GM23338 (cell line): ENCODE measurements at regions not wholly inside any gene's neighbourhood (a gene's known extent, or its start where the extent isn't known, plus 50 kb on each side); places are given as distances from the start of the nearest gene placed in this dataset.
"Not testable (repeated sequence)": the region's sequence is repeated elsewhere in the genome, so short reads cannot be mapped to it uniquely, and the experiment has no call there.

ENCODE experiments used
- ATAC-seq: fragments of 200-7000 bp; cut with Tn5 transposase; 3 replicates; pipeline ENCODE4 v1.9.1; 2020
- DNase-seq: peaks from one replicate; pipeline ENCODE4 v3.0.0-alpha.2; 2015; ENCODE audit warnings: low spot score
- H2AFZ ChIP-seq: fragments of 200-600 bp; sonication (generic); 2 replicates; pipeline ENCODE4 v1.8.0; 2016; ENCODE audit warnings: antibody characterized with exemption, mild to moderate bottlenecking, moderate library complexity
- H3F3A ChIP-seq: fragments of 200-600 bp; sonication (generic); replicated peaks from 2 replicates; pipeline ENCODE4 v1.8.0; 2017; ENCODE audit warnings: antibody characterized with exemption, mixed run types, low read depth
- H3K27ac ChIP-seq: fragments of 200-600 bp; sonication (generic); 2 replicates; pipeline ENCODE4 v1.6.1; 2016; ENCODE audit warnings: low read depth
- H3K27me3 ChIP-seq: fragments of 200-600 bp; sonication (generic); 2 replicates; pipeline ENCODE4 v1.8.0; 2016; ENCODE audit warnings: mild to moderate bottlenecking, mixed run types, moderate library complexity; ENCODE audit not compliant: insufficient read depth
- H3K36me3 ChIP-seq: fragments of 200-600 bp; sonication (generic); 2 replicates; pipeline ENCODE4 v1.8.0; 2016; ENCODE audit warnings: mild to moderate bottlenecking; ENCODE audit not compliant: insufficient read depth
- H3K4me1 ChIP-seq: fragments of 200-600 bp; sonication (generic); 2 replicates; pipeline ENCODE4 v1.8.0; 2016; ENCODE audit warnings: mild to moderate bottlenecking, moderate library complexity; ENCODE audit not compliant: insufficient read depth
- H3K4me2 ChIP-seq: fragments of 200-600 bp; sonication (generic); 2 replicates; pipeline ENCODE4 v1.7.1; 2017; ENCODE audit warnings: mixed run types
- H3K4me3 ChIP-seq: fragments of 200-600 bp; sonication (generic); 2 replicates; pipeline ENCODE4 v1.6.1; 2016; ENCODE audit warnings: mixed run types
- H3K79me2 ChIP-seq: fragments of 200-600 bp; sonication (generic); replicated peaks from 2 replicates; pipeline ENCODE4 v1.8.0; 2017; ENCODE audit warnings: mild to moderate bottlenecking; ENCODE audit not compliant: insufficient read depth
- H3K9me2 ChIP-seq: fragments of 200-600 bp; sonication (generic); 2 replicates; pipeline ENCODE4 v1.8.0; 2017; ENCODE audit not compliant: insufficient read depth
- H4K20me1 ChIP-seq: fragments of 200-600 bp; sonication (generic); replicated peaks from 2 replicates; pipeline ENCODE4 v1.8.0; 2017; ENCODE audit warnings: mild to moderate bottlenecking; ENCODE audit not compliant: insufficient read depth
- H3K27ac Mint-ChIP-seq: 2 replicates; pipeline ENCODE4 v1.8.0; 2020; ENCODE audit warnings: inconsistent platforms, mild to moderate bottlenecking, moderate library complexity, mixed read lengths
- H3K27me3 Mint-ChIP-seq: 3 replicates; pipeline ENCODE4 v1.8.0; 2022; ENCODE audit warnings: low read depth, mild to moderate bottlenecking, moderate library complexity, mixed read lengths, inconsistent platforms; ENCODE audit not compliant: insufficient read depth, poor library complexity
- H3K36me3 Mint-ChIP-seq: 3 replicates; pipeline ENCODE4 v1.8.0; 2021; ENCODE audit warnings: low read depth, mild to moderate bottlenecking, inconsistent platforms, moderate library complexity, mixed read lengths
- H3K4me1 Mint-ChIP-seq: 3 replicates; pipeline ENCODE4 v1.8.0; 2020; ENCODE audit warnings: mild to moderate bottlenecking, inconsistent platforms, mixed read lengths
- H3K4me3 Mint-ChIP-seq: 3 replicates; pipeline ENCODE4 v1.8.0; 2021; ENCODE audit warnings: moderate library complexity, mild to moderate bottlenecking, inconsistent platforms, mixed read lengths
- H3K9me3 Mint-ChIP-seq: 3 replicates; pipeline ENCODE4 v1.8.0; 2020; ENCODE audit warnings: moderate library complexity, mild to moderate bottlenecking, inconsistent platforms, mixed read lengths
- ZNF462 ChIP-seq: fragments of 250-450 bp; sonication (Bioruptor Pico); IDR thresholded peaks from 2 replicates; pipeline ENCODE4 v1.5.0; 2020; ENCODE audit warnings: mild to moderate bottlenecking, moderate library complexity

- peaks cover 55% of the 10 kb centered on the region for H3K4me1 ChIP-seq
- H3K27me3 ChIP-seq, H4K20me1 ChIP-seq, H3K9me2 ChIP-seq, H3K27me3 Mint-ChIP-seq, DNase-seq, ATAC-seq, H2AFZ ChIP-seq, H3F3A ChIP-seq, H3K36me3 ChIP-seq: not testable (repeated sequence)
- peak overlapping the region; percentile 71 for H3K27ac Mint-ChIP-seq
- peak overlapping the region; percentile 72 for H3K4me2 ChIP-seq
- H3K4me1 Mint-ChIP-seq, result peaks cover 47% of the 10 kb centered on the region
- H3K9me3 Mint-ChIP-seq, result peaks cover 23% of the 10 kb centered on the region
- 0 out of 2 replicates have a peak, but pooled peaks have one; percentile 9 for TF ChIP-seq ZNF462 (CRISPR knock-in tag)
- H3K27ac ChIP-seq, result peak overlapping the region; percentile 97
- peak overlapping the region; percentile 37 for H3K4me3 ChIP-seq
- peaks cover 20% of the 10 kb centered on the region for H3K79me2 ChIP-seq
- H3K4me3 Mint-ChIP-seq, result peak overlapping the region; percentile 36; the same call in 1 of the 3 replicates
- H3K36me3 Mint-ChIP-seq, result peaks cover 24% of the 10 kb centered on the region
Measured at GRCh38 chr1:112825563-112826216, 110.6 kb upstream of the PPM1J start.

- not testable (repeated sequence) for H3K36me3 ChIP-seq, H3F3A ChIP-seq, DNase-seq, H3K27me3 ChIP-seq, H2AFZ ChIP-seq, H4K20me1 ChIP-seq, ATAC-seq, H3K9me2 ChIP-seq
- peaks cover 62% of the 10 kb centered on the region for H3K4me1 ChIP-seq
- Mint-ChIP-seq H3K4me3 (peak overlapping the region; percentile 36; the same call in 2 of the 3 replicates), H3K27me3 (peaks cover 10% of the 10 kb centered on the region), H3K4me1 (peaks cover 47% of the 10 kb centered on the region), H3K27ac (peak overlapping the region; percentile 71; the same call in 1 of the 2 replicates), H3K9me3 (peaks cover 23% of the 10 kb centered on the region), H3K36me3 (peaks cover 26% of the 10 kb centered on the region)
- peak overlapping the region; percentile 72 for H3K4me2 ChIP-seq
- H3K79me2 ChIP-seq, result peaks cover 20% of the 10 kb centered on the region
- peak overlapping the region; percentile 97 for H3K27ac ChIP-seq
- peak overlapping the region; percentile 37 for H3K4me3 ChIP-seq
Measured at GRCh38 chr1:112825075-112825474, 109.9 kb upstream of the PPM1J start.
